Left ventricle myocardium inferior (tissue), 1 donor: ENCODE measurements at regions not wholly inside any gene's neighbourhood (a gene's known extent, or its start where the extent isn't known, plus 50 kb on each side); places are given as distances from the start of the nearest gene placed in this dataset.
"Not testable (repeated sequence)": the region's sequence is repeated elsewhere in the genome, so short reads cannot be mapped to it uniquely, and the experiment has no call there.

Source experiments
- DNase-seq: peaks from one replicate; pipeline ENCODE4 v3.0.0-alpha.2; 2020
- H3K27ac ChIP-seq: fragments of 200-600 bp; replicated peaks from 2 replicates; pipeline ENCODE4 v1.8.0; 2021
- H3K27me3 ChIP-seq: fragments of 200-600 bp; 2 replicates; pipeline ENCODE4 v1.8.0; 2021; ENCODE audit warnings: low read depth
- H3K36me3 ChIP-seq: fragments of 200-600 bp; 2 replicates; pipeline ENCODE4 v1.8.0; 2021
- H3K4me1 ChIP-seq: fragments of 200-600 bp; 2 replicates; pipeline ENCODE4 v1.8.0; 2021
- H3K4me3 ChIP-seq: fragments of 200-600 bp; 2 replicates; pipeline ENCODE4 v1.8.0; 2021; ENCODE audit warnings: mild to moderate bottlenecking, moderate library complexity
- H3K9me3 ChIP-seq: fragments of 200-600 bp; replicated peaks from 2 replicates; pipeline ENCODE4 v1.8.0; 2021
- intact Hi-C: fragments of 100-400 bp; cut with micrococcal nuclease; formaldehyde crosslinking; loops from one replicate; pipeline ENCODE4 v1.11.0; 2022
- TF ChIP-seq, protein P1 (sequence below): fragments of 200-600 bp; IDR thresholded peaks from 2 replicates; pipeline ENCODE4 v1.8.0; 2021; ENCODE audit warnings: antibody characterized with exemption, mild to moderate bottlenecking, borderline replicate concordance
- donor health status: DM: no; HTN: yes; CAD: no; lungs with severe emphysema.

DNA sequence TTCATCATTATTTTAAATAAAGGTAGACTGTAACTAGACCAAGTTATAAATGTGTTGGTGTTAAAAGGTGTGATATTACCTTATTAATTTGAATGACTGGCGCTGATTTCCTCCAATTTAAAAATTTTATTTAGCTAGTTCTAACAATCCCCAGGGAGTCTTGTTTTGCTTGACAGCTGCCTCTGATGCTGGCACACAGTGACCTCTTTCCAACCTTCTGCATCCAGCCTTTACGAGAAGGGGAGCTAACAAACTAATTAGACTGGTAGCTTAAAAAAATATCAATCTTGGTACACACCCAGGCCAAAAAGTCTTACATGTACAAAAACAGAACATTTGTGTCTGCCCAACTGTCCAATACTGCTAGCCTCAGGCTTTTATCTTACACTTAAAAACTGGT, 51.8 kb upstream of the ENPEP start:
- DNase-seq, result no peak
- Histone ChIP-seq H3K27me3 (no peaks in the 10 kb centered on the region), H3K4me3 (no peak overlapping the region), H3K36me3 (no peaks in the 10 kb centered on the region), H3K4me1 (no peaks in the 10 kb centered on the region), H3K9me3 (peaks cover 32% of the 10 kb centered on the region), H3K27ac (no peak overlapping the region)
- intact Hi-C loops, result no loop called here
- TF ChIP-seq, protein P1, sequence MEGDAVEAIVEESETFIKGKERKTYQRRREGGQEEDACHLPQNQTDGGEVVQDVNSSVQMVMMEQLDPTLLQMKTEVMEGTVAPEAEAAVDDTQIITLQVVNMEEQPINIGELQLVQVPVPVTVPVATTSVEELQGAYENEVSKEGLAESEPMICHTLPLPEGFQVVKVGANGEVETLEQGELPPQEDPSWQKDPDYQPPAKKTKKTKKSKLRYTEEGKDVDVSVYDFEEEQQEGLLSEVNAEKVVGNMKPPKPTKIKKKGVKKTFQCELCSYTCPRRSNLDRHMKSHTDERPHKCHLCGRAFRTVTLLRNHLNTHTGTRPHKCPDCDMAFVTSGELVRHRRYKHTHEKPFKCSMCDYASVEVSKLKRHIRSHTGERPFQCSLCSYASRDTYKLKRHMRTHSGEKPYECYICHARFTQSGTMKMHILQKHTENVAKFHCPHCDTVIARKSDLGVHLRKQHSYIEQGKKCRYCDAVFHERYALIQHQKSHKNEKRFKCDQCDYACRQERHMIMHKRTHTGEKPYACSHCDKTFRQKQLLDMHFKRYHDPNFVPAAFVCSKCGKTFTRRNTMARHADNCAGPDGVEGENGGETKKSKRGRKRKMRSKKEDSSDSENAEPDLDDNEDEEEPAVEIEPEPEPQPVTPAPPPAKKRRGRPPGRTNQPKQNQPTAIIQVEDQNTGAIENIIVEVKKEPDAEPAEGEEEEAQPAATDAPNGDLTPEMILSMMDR, result no peak

DNA sequence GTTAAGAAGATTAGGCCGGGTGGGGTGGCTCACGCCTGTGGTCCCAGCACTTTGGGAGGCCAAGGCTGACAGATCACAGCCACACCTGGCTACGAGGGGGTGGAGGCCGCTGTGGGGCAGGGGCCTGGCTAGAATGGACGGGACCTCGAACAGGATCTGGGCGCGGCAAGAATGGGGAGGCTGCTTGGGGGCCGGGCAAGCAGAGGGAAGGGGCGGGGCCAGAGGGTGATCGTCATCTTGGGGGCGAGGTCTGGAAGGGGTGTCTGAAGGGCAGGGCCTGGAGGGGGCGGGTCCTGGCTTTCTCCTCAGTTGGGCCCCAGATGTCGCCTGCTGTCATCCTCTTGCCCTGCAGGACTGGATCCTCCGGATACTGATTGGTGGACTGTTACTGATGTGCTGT, 57.3 kb upstream of the ENPEP start:
- H3K27ac ChIP-seq, result no peak overlapping the region
- H3K4me3 ChIP-seq, result no peak overlapping the region
- H3K4me1 ChIP-seq, result no peaks in the 10 kb centered on the region
- TF ChIP-seq, protein P1, result no peak
- H3K9me3 ChIP-seq, result peaks cover 4% of the 10 kb centered on the region
- no peaks in the 10 kb centered on the region for H3K36me3 ChIP-seq
- intact Hi-C loops, result no loop called here
- H3K27me3 ChIP-seq, result no peaks in the 10 kb centered on the region
- no peak for DNase-seq

DNA sequence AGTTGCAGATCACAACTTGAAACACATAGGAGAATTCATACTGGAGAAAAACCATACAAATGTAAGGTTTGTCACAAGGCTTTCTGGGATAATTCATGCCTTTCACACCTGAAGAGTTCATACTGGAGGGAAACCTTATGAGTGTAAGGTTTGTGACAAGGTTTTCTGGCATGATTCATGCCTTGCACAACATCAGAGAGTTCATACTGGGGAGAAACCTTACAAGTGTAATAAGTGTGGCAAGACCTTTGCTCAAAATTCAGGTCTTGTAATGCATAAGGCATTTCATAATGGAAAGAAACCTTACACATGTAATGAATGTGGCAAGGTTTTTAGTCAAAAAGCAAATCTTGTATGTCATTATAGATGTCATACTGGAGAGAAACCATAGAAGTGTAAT, 58.8 kb upstream of the ENPEP start:
- Histone ChIP-seq H3K9me3 (no peaks in the 10 kb centered on the region), H3K27me3 (no peaks in the 10 kb centered on the region), H3K27ac (no peak overlapping the region), H3K4me1 (no peaks in the 10 kb centered on the region), H3K4me3 (no peak overlapping the region), H3K36me3 (no peaks in the 10 kb centered on the region)
- no peak for DNase-seq
- intact Hi-C loops, result no loop called here
- TF ChIP-seq, protein P1, result no peak

DNA sequence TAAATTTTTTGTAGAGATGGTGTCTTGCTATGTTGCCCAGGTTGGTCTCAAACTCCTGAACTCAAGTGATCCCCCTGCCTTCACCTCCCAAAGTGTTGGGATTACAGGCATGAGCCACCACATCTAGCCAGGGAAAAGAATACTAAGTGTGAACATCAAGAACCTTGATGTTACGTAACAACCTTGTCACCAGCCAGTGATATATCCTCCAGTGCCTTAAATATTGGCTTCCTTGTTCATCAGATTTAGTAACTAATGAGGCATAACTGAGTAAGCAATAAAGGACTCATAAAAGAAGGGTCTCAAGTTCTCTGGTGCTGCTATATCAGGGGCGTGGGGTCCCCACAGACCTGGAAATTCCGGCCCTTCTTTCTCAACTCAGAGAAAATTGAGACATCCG, 60.5 kb upstream of the ENPEP start:
- intact Hi-C loops, result no loop called here
- no peaks in the 10 kb centered on the region for H3K4me1 ChIP-seq
- no peak overlapping the region for H3K4me3 ChIP-seq
- H3K36me3 ChIP-seq, result no peaks in the 10 kb centered on the region
- no peaks in the 10 kb centered on the region for H3K9me3 ChIP-seq
- H3K27me3 ChIP-seq, result no peaks in the 10 kb centered on the region
- TF ChIP-seq, protein P1, result no peak
- no peak for DNase-seq
- peak overlapping the region; percentile 11 for H3K27ac ChIP-seq

DNA sequence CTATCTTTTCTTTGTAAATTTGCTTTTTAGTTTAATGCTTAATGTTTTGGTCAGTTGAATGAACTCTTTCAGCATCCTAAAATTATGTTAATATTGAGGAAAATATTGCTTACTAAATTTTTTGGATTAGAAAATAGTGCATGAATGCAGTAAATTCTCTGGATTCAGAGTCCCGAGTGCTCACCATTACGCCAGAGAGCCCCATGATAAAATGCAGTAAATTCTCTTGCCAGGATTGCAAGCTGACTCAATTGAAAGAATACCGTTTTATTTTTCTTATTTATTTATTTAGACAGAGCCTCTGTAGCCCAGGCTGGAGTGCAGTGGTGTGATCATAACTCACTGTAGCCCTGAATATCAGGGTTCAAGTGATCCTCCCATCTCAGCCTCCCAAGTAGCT, 60.9 kb upstream of the ENPEP start:
- TF ChIP-seq, protein P1, result no peak
- DNase-seq, result no peak

DNA sequence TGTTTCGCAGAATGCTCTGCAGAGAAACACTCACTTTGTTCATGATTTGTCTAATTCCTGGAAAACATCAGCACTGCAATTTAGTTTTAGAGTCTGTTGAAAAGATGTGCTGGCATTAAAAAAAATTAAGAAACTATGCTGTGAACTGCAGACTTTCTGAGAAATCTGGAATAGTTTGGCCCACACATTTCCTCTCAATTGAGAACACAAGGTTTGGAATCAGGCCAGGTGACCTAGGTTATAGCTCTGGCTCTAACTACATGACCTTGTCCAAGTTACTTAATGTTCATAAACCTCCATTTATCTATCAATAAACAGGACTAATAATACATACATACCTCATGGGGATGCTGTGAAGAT, 61.4 kb upstream of the ENPEP start:
- intact Hi-C loops, result no loop called here
- no peak for DNase-seq
- no peaks in the 10 kb centered on the region for H3K9me3 ChIP-seq
- H3K4me1 ChIP-seq, result no peaks in the 10 kb centered on the region
- no peak overlapping the region for H3K4me3 ChIP-seq
- H3K27me3 ChIP-seq, result no peaks in the 10 kb centered on the region
- H3K36me3 ChIP-seq, result no peaks in the 10 kb centered on the region
- peak overlapping the region; percentile 11 for H3K27ac ChIP-seq
- TF ChIP-seq, protein P1, result no peak

More for the DNA sequence above, 60.9 kb upstream of the ENPEP start:
- Histone ChIP-seq H3K4me1 (no peaks in the 10 kb centered on the region), H3K27ac (peak overlapping the region; percentile 11), H3K27me3 (no peaks in the 10 kb centered on the region), H3K36me3 (no peaks in the 10 kb centered on the region), H3K4me3 (no peak overlapping the region), H3K9me3 (no peaks in the 10 kb centered on the region)
- intact Hi-C loops, result no loop called here

DNA sequence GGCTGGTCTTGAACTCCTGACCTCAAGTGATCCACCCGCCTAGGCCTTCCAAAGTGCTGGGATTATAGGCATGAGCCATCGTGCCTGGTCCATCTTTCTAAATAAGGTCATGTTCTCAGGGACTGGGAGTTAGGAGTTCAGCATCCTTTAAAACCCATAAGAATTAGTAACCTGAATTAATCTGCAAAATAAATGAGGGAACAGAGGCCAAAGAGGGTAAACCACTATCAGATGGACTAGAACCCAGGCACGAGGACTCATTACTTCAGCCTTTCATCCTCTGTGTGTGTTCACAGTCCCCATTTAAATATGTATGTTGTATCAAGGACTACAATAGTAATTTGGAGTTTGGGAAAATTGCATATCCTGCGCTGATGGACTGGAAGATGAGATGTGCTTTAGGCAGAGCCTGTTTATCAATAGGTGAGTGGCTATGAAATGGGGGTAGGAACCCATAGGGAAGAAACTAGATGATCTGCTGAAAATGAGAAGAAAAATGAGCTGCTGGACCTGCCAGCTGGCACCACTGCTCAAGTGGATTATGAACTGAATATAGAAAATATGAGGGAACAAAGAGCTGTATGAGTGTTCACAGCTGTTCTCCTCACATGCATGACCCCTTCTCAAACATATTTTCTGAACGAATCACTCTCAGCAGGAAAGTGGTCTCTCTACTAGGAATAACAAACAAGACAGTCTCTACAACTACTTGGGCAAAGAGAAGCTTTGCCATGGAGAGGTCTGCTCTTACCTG, 62.0 kb upstream of the ENPEP start:
- intact Hi-C loops, H3K27me3 ChIP-seq, DNase-seq: not testable (repeated sequence)

More for the DNA sequence above, 62.0 kb upstream of the ENPEP start:
- not testable (repeated sequence) for H3K36me3 ChIP-seq, H3K9me3 ChIP-seq, H3K4me3 ChIP-seq, H3K4me1 ChIP-seq
- H3K27ac ChIP-seq, result peak overlapping the region; percentile 23
